ENCODE measurements at regions not wholly inside any gene's neighbourhood (a gene's known extent, or its start where the extent isn't known, plus 50 kb on each side); places are given as distances from the start of the nearest gene placed in this dataset.

DNA sequence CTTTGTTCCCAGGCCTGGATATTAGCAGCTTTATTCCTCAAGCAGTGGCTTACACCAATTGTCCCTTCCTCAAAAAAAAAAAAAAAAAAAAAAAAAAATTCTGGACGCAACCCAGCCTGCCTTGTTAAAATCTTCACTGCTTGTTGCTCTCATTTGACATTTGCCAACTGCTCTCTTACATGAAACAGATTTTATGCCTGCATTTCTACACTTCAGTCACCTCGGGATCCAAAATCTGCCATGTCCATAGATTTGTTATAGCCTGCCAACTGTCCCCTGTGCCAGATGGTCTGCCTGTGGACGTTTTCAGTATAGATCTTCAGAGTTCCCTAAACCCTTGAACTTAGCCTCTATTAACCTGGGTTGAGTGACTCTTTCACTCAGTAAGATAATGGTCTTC lies 651.5 kb downstream of the FSCB start:
- H3K9me3 ChIP-seq (ENCODE audit: low read length): no peaks in the 10 kb centered on the region
- DNase-seq (no peak), ATAC-seq (no peak)
- H3K27me3 ChIP-seq (ENCODE audit: low read length): no peaks in the 10 kb centered on the region
- no peak for TF ChIP-seq CTCF (conservative IDR thresholded peaks at IDR 0.05; ENCODE audit: low read depth, low read length)
- TF ChIP-seq EZH2 (IDR thresholded peaks at IDR 0.05; ENCODE audit: low read length, unreplicated experiment): no peak
- TF ChIP-seq EZH2phosphoT487 (IDR thresholded peaks at IDR 0.05; ENCODE audit: borderline replicate concordance, low read length): no peak
- no peak overlapping the region for H3K4me3 ChIP-seq (ENCODE audit: low read length)
- no peaks in the 10 kb centered on the region for H3K36me3 ChIP-seq (ENCODE audit: low read depth, low read length)
- intact Hi-C loops (cut with micrococcal nuclease): no loop called here
- no TSS peak for BruUV-seq (replicated peaks)
- H2AFZ ChIP-seq (ENCODE audit: low read length): no peak overlapping the region
- H3F3A ChIP-seq (ENCODE audit: low read length, unreplicated experiment): no peaks in the 10 kb centered on the region
- H3K4me1 ChIP-seq (ENCODE audit: insufficient read depth, low read length): no peaks in the 10 kb centered on the region
- H3K9me2 ChIP-seq (replicated peaks; ENCODE audit: low read length): no peaks in the 10 kb centered on the region
- no peaks in the 10 kb centered on the region for H4K20me1 ChIP-seq (ENCODE audit: low read length)
- CTCF ChIA-PET: no interaction called here
- no peak overlapping the region for H3K4me2 ChIP-seq (ENCODE audit: low read length)
- no peaks in the 10 kb centered on the region for H3K79me2 ChIP-seq (ENCODE audit: low read length)
- H3K9ac ChIP-seq (ENCODE audit: low read length): no peak overlapping the region
- no peak overlapping the region for H3K27ac ChIP-seq (ENCODE audit: low read length)
- POLR2A ChIA-PET (ENCODE audit: unreplicated experiment): no interaction called here

DNA sequence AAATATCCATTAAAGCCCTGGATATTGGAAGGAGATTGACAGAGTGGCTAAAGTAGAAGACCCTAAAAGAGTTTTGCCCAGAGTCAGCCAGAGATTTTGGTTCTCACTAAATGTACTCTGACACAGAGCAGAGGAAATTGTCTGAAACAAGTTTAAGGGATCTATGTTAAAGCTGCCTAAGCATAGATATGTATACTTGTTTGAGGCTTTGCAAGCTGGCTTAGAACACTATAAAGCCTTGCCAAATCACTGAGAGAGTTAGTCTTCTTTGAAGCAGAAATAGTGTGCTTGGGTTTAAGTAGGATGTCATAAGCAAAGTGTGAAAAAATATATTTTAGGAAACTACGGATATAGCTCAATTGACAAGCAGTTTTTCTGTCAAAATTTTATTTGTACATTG lies 653.5 kb downstream of the FSCB start:
- ATAC-seq: no peak
- H3K79me2 ChIP-seq (ENCODE audit: low read length): no peaks in the 10 kb centered on the region
- no peaks in the 10 kb centered on the region for H3F3A ChIP-seq (ENCODE audit: low read length, unreplicated experiment)
- ChIA-PET POLR2A (ENCODE audit: unreplicated experiment) (no interaction called here), CTCF (no interaction called here)
- H3K36me3 ChIP-seq (ENCODE audit: low read depth, low read length): no peaks in the 10 kb centered on the region
- no peak overlapping the region for H3K9ac ChIP-seq (ENCODE audit: low read length)
- H3K9me3 ChIP-seq (ENCODE audit: low read length): no peaks in the 10 kb centered on the region
- DNase-seq: no peak
- H3K4me2 ChIP-seq (ENCODE audit: low read length): no peak overlapping the region
- H3K9me2 ChIP-seq (replicated peaks; ENCODE audit: low read length): no peaks in the 10 kb centered on the region
- no peak overlapping the region for H2AFZ ChIP-seq (ENCODE audit: low read length)
- intact Hi-C loops (cut with micrococcal nuclease): no loop called here
- H3K27me3 ChIP-seq (ENCODE audit: low read length): no peaks in the 10 kb centered on the region
- TF ChIP-seq EZH2phosphoT487 (IDR thresholded peaks at IDR 0.05; ENCODE audit: borderline replicate concordance, low read length) (no peak), CTCF (conservative IDR thresholded peaks at IDR 0.05; ENCODE audit: low read depth, low read length) (no peak), EZH2 (IDR thresholded peaks at IDR 0.05; ENCODE audit: low read length, unreplicated experiment) (no peak)
- H3K4me3 ChIP-seq (ENCODE audit: low read length): no peak overlapping the region
- no peaks in the 10 kb centered on the region for H4K20me1 ChIP-seq (ENCODE audit: low read length)
- no TSS peak for BruUV-seq (replicated peaks)
- H3K4me1 ChIP-seq (ENCODE audit: insufficient read depth, low read length): no peaks in the 10 kb centered on the region
- no peak overlapping the region for H3K27ac ChIP-seq (ENCODE audit: low read length)

- intact Hi-C loops (cut with micrococcal nuclease): no loop called here
- Histone ChIP-seq H3F3A (ENCODE audit: low read length, unreplicated experiment) (no peaks in the 10 kb centered on the region), H3K79me2 (ENCODE audit: low read length) (no peaks in the 10 kb centered on the region), H3K4me3 (ENCODE audit: low read length) (no peak overlapping the region), H3K4me1 (ENCODE audit: insufficient read depth, low read length) (0 out of 2 replicates have a peak, but pooled peaks cover 7% of the 10 kb centered on the region), H3K9ac (ENCODE audit: low read length) (no peak overlapping the region), H3K9me2 (replicated peaks; ENCODE audit: low read length) (no peaks in the 10 kb centered on the region), H2AFZ (ENCODE audit: low read length) (peak overlapping the region; percentile 25; the same call in 1 of the 2 replicates), H3K36me3 (ENCODE audit: low read depth, low read length) (no peaks in the 10 kb centered on the region), H3K9me3 (ENCODE audit: low read length) (no peaks in the 10 kb centered on the region), H3K4me2 (ENCODE audit: low read length) (peak overlapping the region; percentile 29; the same call in 1 of the 2 replicates), H3K27me3 (ENCODE audit: low read length) (no peaks in the 10 kb centered on the region), H4K20me1 (ENCODE audit: low read length) (no peaks in the 10 kb centered on the region), H3K27ac (ENCODE audit: low read length) (peak overlapping the region; percentile 52)
- DNase-seq: peak; percentile 56
- ChIA-PET POLR2A (ENCODE audit: unreplicated experiment) (no interaction called here), CTCF (no interaction called here)
- no peak for ATAC-seq
- TF ChIP-seq EZH2 (IDR thresholded peaks at IDR 0.05; ENCODE audit: low read length, unreplicated experiment): no peak
- no peak for TF ChIP-seq EZH2phosphoT487 (IDR thresholded peaks at IDR 0.05; ENCODE audit: borderline replicate concordance, low read length)
- TF ChIP-seq CTCF (conservative IDR thresholded peaks at IDR 0.05; ENCODE audit: low read depth, low read length): no peak
- no TSS peak for BruUV-seq (replicated peaks)
Observed at GRCh38 chr14:43803076-43803689, 703.9 kb downstream of the FSCB start.

Data from PC-3 (cell line).